ENCODE measurements at regions not wholly inside any gene's neighbourhood (a gene's known extent, or its start where the extent isn't known, plus 50 kb on each side); places are given as distances from the start of the nearest gene placed in this dataset.

- TF ChIP-seq CTCF (conservative IDR thresholded peaks at IDR 0.05 in 1 of 2, IDR thresholded peaks at IDR 0.05 in 1 of 2; ENCODE audit: low read depth in 1 of 2, low read length in 2 of 2) (no peak), EZH2 (IDR thresholded peaks at IDR 0.05; ENCODE audit: low read length, missing control alignments) (no peak)
Observed at GRCh38 chr2:134099273-134099672, 154.6 kb upstream of the MGAT5 start.
